ENCODE measurements at regions not wholly inside any gene's neighbourhood (a gene's known extent, or its start where the extent isn't known, plus 50 kb on each side); places are given as distances from the start of the nearest gene placed in this dataset.

GRCh38 chr10:4332764-4333458, 493.1 kb upstream of the AKR1E2 start:
- Histone ChIP-seq H4K20me1 (ENCODE audit: control insufficient read depth, insufficient read depth, insufficient read length) (no peaks in the 10 kb centered on the region), H3K27me3 (ENCODE audit: insufficient read depth, low read length) (no peaks in the 10 kb centered on the region), H3K14ac (ENCODE audit: insufficient read depth, low read length) (no peak overlapping the region), H3K23me2 (ENCODE audit: insufficient read length, low read depth, low read length, poor library complexity, severe bottlenecking) (no peaks in the 10 kb centered on the region), H4K91ac (ENCODE audit: insufficient read length, low read depth, low read length) (no peak overlapping the region), H3K27ac (ENCODE audit: insufficient read length, low read depth, low read length) (no peak overlapping the region), H3K79me2 (ENCODE audit: insufficient read depth, low read length) (no peaks in the 10 kb centered on the region), H4K5ac (ENCODE audit: insufficient read length, low read depth, low read length) (no peak overlapping the region), H2AFZ (ENCODE audit: low read length) (no peak overlapping the region), H3K56ac (ENCODE audit: insufficient read length, low read depth, low read length) (no peak overlapping the region), H3K9ac (ENCODE audit: extremely low read depth, insufficient read length, low read length) (no peak overlapping the region), H2BK15ac (ENCODE audit: low read depth, low read length) (no peak overlapping the region), H3K23ac (ENCODE audit: insufficient read length, low read depth, low read length) (no peak overlapping the region), H2BK120ac (ENCODE audit: low read depth, low read length, poor library complexity, severe bottlenecking) (no peak overlapping the region), H3K79me1 (ENCODE audit: insufficient read depth, low read depth, low read length, poor library complexity, severe bottlenecking) (no peaks in the 10 kb centered on the region), H2BK20ac (ENCODE audit: low read depth, low read length, poor library complexity, severe bottlenecking) (no peak overlapping the region), H3K9me3 (ENCODE audit: control insufficient read depth, low read depth, low read length) (no peaks in the 10 kb centered on the region), H3K4me2 (ENCODE audit: insufficient read depth, insufficient read length, low read length) (no peak overlapping the region), H3K4me1 (ENCODE audit: insufficient read depth, low read length) (peaks cover 5% of the 10 kb centered on the region; the same call in 1 of the 2 replicates), H3K4ac (ENCODE audit: low read depth, low read length) (no peak overlapping the region), H4K8ac (replicated peaks; ENCODE audit: insufficient read length, low read depth, low read length) (no peak overlapping the region), H3K18ac (ENCODE audit: insufficient read length, low read depth, low read length) (no peak overlapping the region), H3T11ph (ENCODE audit: low read length) (no peak overlapping the region), H2BK5ac (ENCODE audit: insufficient read length, low read length) (no peak overlapping the region), H2AK5ac (ENCODE audit: insufficient read length, low read length) (no peak overlapping the region), H2BK12ac (ENCODE audit: insufficient read length, low read depth, low read length) (no peak overlapping the region)
- H3K4me1 Mint-ChIP-seq: peaks cover 3 to 15% of the 10 kb centered on the region in 2 experiments; a peak in 3 of 4 replicates
- no peak overlapping the region for H3K27ac Mint-ChIP-seq
- no peaks in the 10 kb centered on the region for H3K27me3 Mint-ChIP-seq (ENCODE audit: low read depth)
- no peak for DNase-seq
- no peaks in the 10 kb centered on the region for H3K36me3 Mint-ChIP-seq (ENCODE audit: insufficient read depth in 1 of 3, low read depth in 3 of 3)
- H3K9me3 Mint-ChIP-seq: no peaks in the 10 kb centered on the region
- no peak overlapping the region for H3K4me3 Mint-ChIP-seq
- WGBS (ENCODE audit: extremely low coverage, insufficient read length, low lambda C conversion rate): 100% methylated on average over 6 of the region's 9 CpGs
- TF ChIP-seq, protein P1, sequence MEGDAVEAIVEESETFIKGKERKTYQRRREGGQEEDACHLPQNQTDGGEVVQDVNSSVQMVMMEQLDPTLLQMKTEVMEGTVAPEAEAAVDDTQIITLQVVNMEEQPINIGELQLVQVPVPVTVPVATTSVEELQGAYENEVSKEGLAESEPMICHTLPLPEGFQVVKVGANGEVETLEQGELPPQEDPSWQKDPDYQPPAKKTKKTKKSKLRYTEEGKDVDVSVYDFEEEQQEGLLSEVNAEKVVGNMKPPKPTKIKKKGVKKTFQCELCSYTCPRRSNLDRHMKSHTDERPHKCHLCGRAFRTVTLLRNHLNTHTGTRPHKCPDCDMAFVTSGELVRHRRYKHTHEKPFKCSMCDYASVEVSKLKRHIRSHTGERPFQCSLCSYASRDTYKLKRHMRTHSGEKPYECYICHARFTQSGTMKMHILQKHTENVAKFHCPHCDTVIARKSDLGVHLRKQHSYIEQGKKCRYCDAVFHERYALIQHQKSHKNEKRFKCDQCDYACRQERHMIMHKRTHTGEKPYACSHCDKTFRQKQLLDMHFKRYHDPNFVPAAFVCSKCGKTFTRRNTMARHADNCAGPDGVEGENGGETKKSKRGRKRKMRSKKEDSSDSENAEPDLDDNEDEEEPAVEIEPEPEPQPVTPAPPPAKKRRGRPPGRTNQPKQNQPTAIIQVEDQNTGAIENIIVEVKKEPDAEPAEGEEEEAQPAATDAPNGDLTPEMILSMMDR (conservative IDR thresholded peaks at IDR 0.05): no peak
